Chondrocyte (in vitro differentiated cells): ENCODE measurements at regions not wholly inside any gene's neighbourhood (a gene's known extent, or its start where the extent isn't known, plus 50 kb on each side); places are given as distances from the start of the nearest gene placed in this dataset.

Source experiments
- DNase-seq: peaks from one replicate; pipeline ENCODE4 v3.0.0; 2021; ENCODE audit warnings: mixed read lengths, low spot score
- H3K27ac Mint-ChIP-seq: one replicate; pipeline ENCODE4 v1.8.0; 2021; ENCODE audit warnings: mild to moderate bottlenecking, moderate library complexity, mixed read lengths; ENCODE audit not compliant: unreplicated experiment
- H3K27me3 Mint-ChIP-seq: 2 replicates; pipeline ENCODE4 v1.8.0; 2021; ENCODE audit warnings: low read depth, mixed read lengths
- H3K36me3 Mint-ChIP-seq: 2 replicates; pipeline ENCODE4 v1.8.0; 2021; ENCODE audit warnings: low read depth, mixed read lengths
- H3K4me1 Mint-ChIP-seq: 2 replicates; pipeline ENCODE4 v1.8.0; 2021; ENCODE audit warnings: low read depth, mild to moderate bottlenecking, mixed read lengths
- H3K4me3 Mint-ChIP-seq: one replicate; pipeline ENCODE4 v1.8.0; 2021; ENCODE audit warnings: mild to moderate bottlenecking, moderate library complexity, mixed read lengths; ENCODE audit not compliant: unreplicated experiment
- H3K9me3 Mint-ChIP-seq: 2 replicates; pipeline ENCODE4 v1.8.0; 2021; ENCODE audit warnings: low read depth, mixed read lengths
- TF ChIP-seq, protein P1 (sequence below): fragments of 200-600 bp; sonication (generic); IDR thresholded peaks from 2 replicates; pipeline ENCODE4 v1.5.0; 2021; ENCODE audit warnings: antibody characterized with exemption, mild to moderate bottlenecking, moderate library complexity

DNA sequence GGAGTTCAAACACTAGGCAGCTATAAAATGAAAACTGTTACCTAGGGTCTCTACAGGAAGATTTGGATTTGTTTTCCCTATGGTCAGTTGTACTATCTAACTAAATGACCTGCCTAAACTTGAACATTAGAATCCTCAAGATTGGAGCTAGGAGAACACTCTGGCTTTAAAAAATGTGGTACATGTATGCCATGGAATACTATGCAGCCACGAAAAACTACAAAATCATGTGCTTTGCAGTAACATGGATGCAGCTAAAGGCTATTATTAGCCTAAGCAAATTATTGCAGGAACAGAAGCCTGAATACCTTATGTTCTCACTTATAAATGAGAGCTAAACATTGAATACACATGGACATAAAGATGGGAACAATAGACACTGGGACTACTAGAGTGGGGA, 87.1 kb upstream of the MAGI2 start:
- Mint-ChIP-seq H3K27me3 (peaks cover 2% of the 10 kb centered on the region), H3K4me1 (no peaks in the 10 kb centered on the region), H3K27ac (no peak overlapping the region), H3K36me3 (no peaks in the 10 kb centered on the region), H3K9me3 (peaks cover 5% of the 10 kb centered on the region), H3K4me3 (no peak overlapping the region)
- no peak for DNase-seq
- TF ChIP-seq, protein P1, sequence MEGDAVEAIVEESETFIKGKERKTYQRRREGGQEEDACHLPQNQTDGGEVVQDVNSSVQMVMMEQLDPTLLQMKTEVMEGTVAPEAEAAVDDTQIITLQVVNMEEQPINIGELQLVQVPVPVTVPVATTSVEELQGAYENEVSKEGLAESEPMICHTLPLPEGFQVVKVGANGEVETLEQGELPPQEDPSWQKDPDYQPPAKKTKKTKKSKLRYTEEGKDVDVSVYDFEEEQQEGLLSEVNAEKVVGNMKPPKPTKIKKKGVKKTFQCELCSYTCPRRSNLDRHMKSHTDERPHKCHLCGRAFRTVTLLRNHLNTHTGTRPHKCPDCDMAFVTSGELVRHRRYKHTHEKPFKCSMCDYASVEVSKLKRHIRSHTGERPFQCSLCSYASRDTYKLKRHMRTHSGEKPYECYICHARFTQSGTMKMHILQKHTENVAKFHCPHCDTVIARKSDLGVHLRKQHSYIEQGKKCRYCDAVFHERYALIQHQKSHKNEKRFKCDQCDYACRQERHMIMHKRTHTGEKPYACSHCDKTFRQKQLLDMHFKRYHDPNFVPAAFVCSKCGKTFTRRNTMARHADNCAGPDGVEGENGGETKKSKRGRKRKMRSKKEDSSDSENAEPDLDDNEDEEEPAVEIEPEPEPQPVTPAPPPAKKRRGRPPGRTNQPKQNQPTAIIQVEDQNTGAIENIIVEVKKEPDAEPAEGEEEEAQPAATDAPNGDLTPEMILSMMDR: no peak

DNA sequence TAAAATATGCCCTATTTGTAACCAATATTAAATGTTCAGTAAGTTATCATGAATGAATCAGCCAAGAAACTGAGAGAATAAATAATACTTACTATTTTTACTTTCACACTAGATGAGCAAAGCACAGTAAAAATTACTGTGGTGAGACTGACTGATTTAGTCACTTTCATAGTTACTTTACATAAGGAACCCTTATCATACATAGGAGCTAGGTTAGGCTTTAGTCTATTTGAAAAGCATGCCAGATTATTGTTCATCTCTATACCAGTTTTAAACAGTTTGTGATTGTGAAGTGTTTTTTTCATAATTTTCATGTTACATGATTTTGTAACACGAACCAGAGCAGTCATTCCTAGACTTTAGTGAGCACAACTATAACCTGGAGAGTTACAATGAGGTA, 80.7 kb upstream of the MAGI2 start:
- no peak overlapping the region for H3K27ac Mint-ChIP-seq
- H3K36me3 Mint-ChIP-seq: no peaks in the 10 kb centered on the region
- H3K4me3 Mint-ChIP-seq: no peak overlapping the region
- no peak for DNase-seq
- TF ChIP-seq, protein P1: no peak
- no peaks in the 10 kb centered on the region for H3K27me3 Mint-ChIP-seq
- no peaks in the 10 kb centered on the region for H3K9me3 Mint-ChIP-seq
- H3K4me1 Mint-ChIP-seq: peaks cover 4% of the 10 kb centered on the region

DNA sequence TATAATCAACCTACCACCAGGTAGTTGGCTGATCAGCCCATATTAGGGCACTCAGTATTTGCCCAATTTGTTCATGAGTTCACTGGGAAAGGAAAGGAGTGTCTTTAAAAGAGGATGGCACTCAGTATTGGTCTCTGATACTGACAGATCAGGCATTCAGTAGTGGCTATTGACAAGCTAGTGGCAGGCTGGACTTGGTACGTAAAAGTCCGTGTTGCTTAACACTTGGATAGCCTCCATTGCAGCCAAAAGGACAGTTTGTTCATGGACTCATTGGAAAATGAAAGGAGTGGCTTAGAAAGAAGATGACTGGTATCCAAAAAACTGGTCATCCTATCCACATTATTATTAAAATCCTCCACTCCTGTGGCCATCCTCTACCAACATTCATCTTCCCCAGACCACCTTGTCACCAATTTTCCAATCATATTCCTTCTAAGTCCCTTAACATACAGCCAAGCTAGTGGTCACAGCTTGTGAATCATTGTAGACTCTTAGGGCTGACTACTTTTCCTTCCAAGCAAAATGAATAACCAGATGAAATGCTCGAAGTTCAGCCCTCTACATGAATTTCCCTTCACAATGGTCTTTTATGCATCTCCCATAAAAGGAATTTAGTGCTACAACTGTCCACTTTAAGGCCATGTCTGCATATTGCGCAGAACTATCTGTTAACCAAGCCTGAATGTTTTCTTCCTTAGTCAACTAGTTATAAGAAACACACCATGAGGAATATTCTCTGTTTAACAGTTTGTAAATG, 78.6 kb upstream of the MAGI2 start:
- no peak overlapping the region for H3K27ac Mint-ChIP-seq
- no peaks in the 10 kb centered on the region for H3K27me3 Mint-ChIP-seq
- TF ChIP-seq, protein P1: no peak
- no peak for DNase-seq
- no peak overlapping the region for H3K4me3 Mint-ChIP-seq
- H3K4me1 Mint-ChIP-seq: peaks cover 4% of the 10 kb centered on the region
- H3K36me3 Mint-ChIP-seq: no peaks in the 10 kb centered on the region
- H3K9me3 Mint-ChIP-seq: no peaks in the 10 kb centered on the region

DNA sequence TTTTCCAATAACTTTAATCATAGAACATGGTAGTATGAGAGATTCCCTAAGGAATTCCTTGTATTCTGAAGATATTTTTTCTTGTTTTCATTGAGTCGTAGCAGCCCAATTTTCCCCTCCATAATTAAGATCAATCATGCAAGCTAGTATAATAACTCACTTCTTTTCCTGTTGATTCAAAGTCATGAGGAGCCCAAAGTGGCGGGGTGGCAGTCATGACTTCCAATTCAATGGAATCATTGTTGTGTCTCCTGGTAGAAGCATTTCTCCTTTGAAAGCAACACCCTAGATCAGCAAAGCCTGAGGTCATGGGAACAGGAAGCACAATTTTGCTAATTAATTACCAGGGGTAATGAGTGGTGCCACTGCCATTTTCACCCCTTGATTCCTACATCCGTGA, 77.6 kb upstream of the MAGI2 start:
- Mint-ChIP-seq H3K27me3 (no peaks in the 10 kb centered on the region), H3K4me3 (no peak overlapping the region), H3K4me1 (peaks cover 4% of the 10 kb centered on the region), H3K9me3 (no peaks in the 10 kb centered on the region), H3K27ac (no peak overlapping the region), H3K36me3 (no peaks in the 10 kb centered on the region)
- no peak for DNase-seq
- TF ChIP-seq, protein P1: no peak

DNA sequence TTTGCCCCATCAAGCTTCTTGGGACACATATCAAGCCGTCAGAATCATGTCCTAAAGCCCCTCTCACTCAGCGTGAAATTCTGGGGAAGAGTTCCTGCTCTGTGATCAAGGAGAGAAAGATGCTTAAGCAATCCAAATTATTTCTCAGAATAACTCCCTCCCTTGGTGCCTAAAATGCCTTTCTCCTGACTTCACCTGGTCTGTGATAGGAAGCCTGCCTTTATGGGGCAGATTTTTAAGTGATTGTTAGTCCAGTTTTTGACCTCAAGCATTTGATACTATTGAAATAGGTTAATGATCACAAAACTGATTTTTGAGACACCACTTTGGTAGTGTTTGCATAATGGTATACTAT, 76.4 kb upstream of the MAGI2 start:
- H3K4me1 Mint-ChIP-seq: peaks cover 4% of the 10 kb centered on the region
- H3K9me3 Mint-ChIP-seq: no peaks in the 10 kb centered on the region
- H3K27me3 Mint-ChIP-seq: no peaks in the 10 kb centered on the region
- TF ChIP-seq, protein P1: no peak
- no peak for DNase-seq
- no peak overlapping the region for H3K27ac Mint-ChIP-seq
- no peak overlapping the region for H3K4me3 Mint-ChIP-seq
- no peaks in the 10 kb centered on the region for H3K36me3 Mint-ChIP-seq
